ENCODE measurements at regions not wholly inside any gene's neighbourhood (a gene's known extent, or its start where the extent isn't known, plus 50 kb on each side); places are given as distances from the start of the nearest gene placed in this dataset.
"Not testable (repeated sequence)": the region's sequence is repeated elsewhere in the genome, so short reads cannot be mapped to it uniquely, and the experiment has no call there.

DNA sequence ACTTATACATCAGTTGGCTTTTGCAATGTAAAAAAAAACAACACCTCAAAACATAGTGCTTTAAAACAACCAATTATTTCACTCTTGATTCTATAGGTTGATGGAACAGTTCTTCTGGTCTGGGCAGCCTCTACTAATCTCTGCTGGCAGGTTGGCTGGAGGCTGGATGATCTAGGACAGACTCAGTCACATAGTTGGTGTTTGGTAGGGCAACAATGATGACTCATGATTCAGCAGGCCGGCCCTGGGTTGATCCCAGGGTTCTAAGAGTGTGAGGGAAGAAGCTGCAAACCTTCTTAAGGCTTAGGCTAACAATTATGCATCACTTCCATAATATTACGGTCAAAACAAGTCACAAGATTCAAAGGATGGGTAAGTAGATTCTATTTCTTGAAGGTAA lies 558.2 kb downstream of the ZNF674 start:
- H3K27ac ChIP-seq: no peak overlapping the region
- H3K27me3 ChIP-seq: no peaks in the 10 kb centered on the region
- intact Hi-C loops (cut with DNase I; ENCODE audit: low total_unique reads) (no loop called here), in situ Hi-C loops (cut with MboI; ENCODE audit: low pct_ligation_motif_present in 1 of 4, low pct_unique_long_range_greater_than_20kb in 1 of 4, low sequenced_read_pairs in 3 of 4) (no loop called here)
- 68 to 88% methylated on average over 1 to 2 of the region's 2 CpGs for WGBS, 2 donors (ENCODE audit: low coverage in 1 of 2)
- no peaks in the 10 kb centered on the region for H3K9me3 ChIP-seq
- DNase-seq: no peak
- TF ChIP-seq POLR2AphosphoS5 (IDR thresholded peaks at IDR 0.05): no peak
- TF ChIP-seq POLR2A (IDR thresholded peaks at IDR 0.05): no peak
- TF ChIP-seq, protein P1, sequence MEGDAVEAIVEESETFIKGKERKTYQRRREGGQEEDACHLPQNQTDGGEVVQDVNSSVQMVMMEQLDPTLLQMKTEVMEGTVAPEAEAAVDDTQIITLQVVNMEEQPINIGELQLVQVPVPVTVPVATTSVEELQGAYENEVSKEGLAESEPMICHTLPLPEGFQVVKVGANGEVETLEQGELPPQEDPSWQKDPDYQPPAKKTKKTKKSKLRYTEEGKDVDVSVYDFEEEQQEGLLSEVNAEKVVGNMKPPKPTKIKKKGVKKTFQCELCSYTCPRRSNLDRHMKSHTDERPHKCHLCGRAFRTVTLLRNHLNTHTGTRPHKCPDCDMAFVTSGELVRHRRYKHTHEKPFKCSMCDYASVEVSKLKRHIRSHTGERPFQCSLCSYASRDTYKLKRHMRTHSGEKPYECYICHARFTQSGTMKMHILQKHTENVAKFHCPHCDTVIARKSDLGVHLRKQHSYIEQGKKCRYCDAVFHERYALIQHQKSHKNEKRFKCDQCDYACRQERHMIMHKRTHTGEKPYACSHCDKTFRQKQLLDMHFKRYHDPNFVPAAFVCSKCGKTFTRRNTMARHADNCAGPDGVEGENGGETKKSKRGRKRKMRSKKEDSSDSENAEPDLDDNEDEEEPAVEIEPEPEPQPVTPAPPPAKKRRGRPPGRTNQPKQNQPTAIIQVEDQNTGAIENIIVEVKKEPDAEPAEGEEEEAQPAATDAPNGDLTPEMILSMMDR (IDR thresholded peaks at IDR 0.05): no peak
- no peak for TF ChIP-seq EP300 (IDR thresholded peaks at IDR 0.05; ENCODE audit: low read depth)
- no peaks in the 10 kb centered on the region for H3K36me3 ChIP-seq
- no peaks in the 10 kb centered on the region for H3K4me1 ChIP-seq
- no peak overlapping the region for H3K4me3 ChIP-seq

DNA sequence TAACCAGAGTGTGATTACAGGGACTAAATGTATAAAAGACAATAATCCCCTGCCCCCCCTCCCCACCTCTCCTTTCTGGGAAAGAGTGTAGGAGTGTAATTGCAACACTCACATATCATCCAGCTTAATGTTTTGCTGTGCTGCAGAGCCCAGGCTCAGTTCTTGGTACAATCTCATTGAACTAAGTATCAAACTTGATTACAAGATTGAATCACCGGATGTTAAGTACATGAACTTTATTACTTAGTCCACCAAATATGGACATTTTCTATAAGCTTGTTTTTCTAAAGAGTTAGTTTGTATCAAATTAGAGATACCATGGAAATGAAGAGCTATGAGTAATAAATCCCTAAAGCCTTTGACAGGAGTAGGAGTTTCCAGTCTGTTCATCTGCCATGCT lies 559.1 kb downstream of the ZNF674 start:
- H3K27me3 ChIP-seq: no peaks in the 10 kb centered on the region
- H3K4me3 ChIP-seq: no peak overlapping the region
- H3K36me3 ChIP-seq: no peaks in the 10 kb centered on the region
- in situ Hi-C loops (cut with MboI; ENCODE audit: low pct_ligation_motif_present in 1 of 4, low pct_unique_long_range_greater_than_20kb in 1 of 4, low sequenced_read_pairs in 3 of 4) (no loop called here), intact Hi-C loops (cut with DNase I; ENCODE audit: low total_unique reads) (no loop called here)
- H3K4me1 ChIP-seq: no peaks in the 10 kb centered on the region
- no peak for DNase-seq
- WGBS, 2 donors (ENCODE audit: low coverage in 1 of 2): 91% methylated on average over 1 of the region's 1 CpG; no CpG with 5 or more reads in 1 of the 2 donors
- TF ChIP-seq EP300 (IDR thresholded peaks at IDR 0.05; ENCODE audit: low read depth) (no peak), POLR2AphosphoS5 (IDR thresholded peaks at IDR 0.05) (no peak), POLR2A (IDR thresholded peaks at IDR 0.05) (no peak)
- TF ChIP-seq, protein P1 (IDR thresholded peaks at IDR 0.05): no peak
- H3K9me3 ChIP-seq: no peaks in the 10 kb centered on the region
- no peak overlapping the region for H3K27ac ChIP-seq

DNA sequence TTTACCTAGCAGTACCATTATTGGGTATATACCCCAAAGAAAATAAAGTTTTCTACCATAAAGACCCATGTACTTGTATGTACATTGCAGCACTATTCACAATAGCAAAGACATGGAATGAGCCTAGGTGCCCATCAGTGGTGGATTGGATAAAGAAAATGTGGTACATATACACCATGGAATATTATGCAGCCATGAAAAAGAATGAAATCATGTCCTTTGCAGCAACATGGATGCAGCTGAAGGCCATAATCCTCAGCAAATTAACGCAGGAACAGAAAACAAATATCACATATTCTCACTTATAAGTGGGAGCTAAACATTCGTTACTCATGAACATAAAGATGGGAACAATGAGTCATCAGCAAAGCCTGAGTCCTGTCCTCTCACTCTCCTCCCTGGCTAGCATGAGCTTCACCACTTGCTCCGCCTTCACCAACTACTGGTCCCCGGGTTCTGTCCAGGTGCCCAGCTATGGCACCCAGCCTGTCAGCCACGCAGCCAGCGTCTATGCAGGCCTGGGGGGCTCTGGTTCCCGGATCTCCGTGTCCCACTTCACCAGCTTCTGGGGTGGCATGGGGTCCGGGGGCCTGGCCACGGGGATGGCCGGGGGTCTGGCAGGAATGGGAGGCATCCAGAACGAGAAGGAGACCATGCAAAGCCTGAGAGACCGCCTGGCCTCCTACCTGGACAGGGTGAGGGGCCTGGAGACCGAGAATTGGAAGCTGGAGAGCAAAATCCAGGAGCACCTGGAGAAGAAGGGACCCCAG lies 562.1 kb downstream of the ZNF674 start:
- H3K27me3 ChIP-seq; H3K27ac ChIP-seq; DNase-seq; H3K36me3 ChIP-seq; intact Hi-C loops (cut with DNase I; ENCODE audit: low total_unique reads); H3K9me3 ChIP-seq; H3K4me3 ChIP-seq; H3K4me1 ChIP-seq; in situ Hi-C loops (cut with MboI; ENCODE audit: low pct_ligation_motif_present in 1 of 4, low pct_unique_long_range_greater_than_20kb in 1 of 4, low sequenced_read_pairs in 3 of 4): not testable (repeated sequence)
- 60 to 80% methylated on average over 1 to 14 of the region's 14 CpGs for WGBS, 2 donors (ENCODE audit: low coverage in 1 of 2)

DNA sequence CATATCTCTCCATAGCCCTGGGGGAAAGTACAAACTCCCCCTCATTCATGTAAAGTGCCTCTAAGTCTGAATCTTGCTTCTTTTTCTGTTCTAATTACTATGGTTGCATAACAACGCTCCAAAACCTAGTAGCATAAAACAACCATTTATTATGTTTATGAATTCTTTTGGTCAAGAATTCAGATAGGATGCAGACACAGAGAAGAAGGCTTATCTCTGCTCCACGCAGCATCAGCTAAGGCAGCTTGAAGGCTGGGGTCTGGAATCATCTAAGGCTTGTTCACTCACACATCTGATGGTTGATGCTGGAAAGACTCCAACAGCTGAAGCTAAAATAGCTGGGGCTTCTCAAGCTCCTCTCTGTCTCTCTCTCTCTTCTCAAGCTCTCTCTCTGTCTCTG lies 564.5 kb downstream of the ZNF674 start:
- in situ Hi-C loops (cut with MboI; ENCODE audit: low pct_ligation_motif_present in 1 of 4, low pct_unique_long_range_greater_than_20kb in 1 of 4, low sequenced_read_pairs in 3 of 4) (no loop called here), intact Hi-C loops (cut with DNase I; ENCODE audit: low total_unique reads) (no loop called here)
- DNase-seq: no peak
- H3K27ac ChIP-seq: no peak overlapping the region
- H3K4me1 ChIP-seq: no peaks in the 10 kb centered on the region
- no peaks in the 10 kb centered on the region for H3K36me3 ChIP-seq
- H3K9me3 ChIP-seq: no peaks in the 10 kb centered on the region
- H3K27me3 ChIP-seq: no peaks in the 10 kb centered on the region
- 47 to 83% methylated on average over 1 to 2 of the region's 2 CpGs for WGBS, 2 donors (ENCODE audit: low coverage in 1 of 2)
- no peak for TF ChIP-seq EP300 (IDR thresholded peaks at IDR 0.05; ENCODE audit: low read depth)
- TF ChIP-seq, protein P1 (IDR thresholded peaks at IDR 0.05): no peak
- no peak overlapping the region for H3K4me3 ChIP-seq

DNA sequence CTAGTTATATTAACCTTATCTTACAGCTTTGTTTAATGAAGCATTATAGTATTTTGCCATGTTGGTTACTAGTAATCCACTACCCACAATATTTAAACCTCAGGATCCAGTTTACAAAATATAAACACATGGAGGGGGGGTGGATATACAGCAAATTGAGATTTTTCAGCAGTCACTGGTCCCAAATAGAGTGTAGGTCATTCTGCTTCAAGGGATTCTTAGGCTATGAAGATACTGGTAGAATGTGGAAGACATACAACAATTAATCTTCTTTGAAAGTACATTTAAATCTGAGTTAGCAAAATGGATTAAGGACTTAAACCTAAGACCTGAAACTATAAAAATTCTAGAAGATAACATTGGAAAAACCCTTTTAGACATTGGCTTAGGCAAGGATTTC lies 569.6 kb downstream of the ZNF674 start:
- Histone ChIP-seq H3K36me3 (no peaks in the 10 kb centered on the region), H3K4me1 (no peaks in the 10 kb centered on the region), H3K9me3 (no peaks in the 10 kb centered on the region), H3K27me3 (no peaks in the 10 kb centered on the region), H3K4me3 (no peak overlapping the region), H3K27ac (no peak overlapping the region)
- intact Hi-C loops (cut with DNase I; ENCODE audit: low total_unique reads): no loop called here
- no peak for DNase-seq
- TF ChIP-seq, protein P1 (IDR thresholded peaks at IDR 0.05): no peak
- TF ChIP-seq POLR2AphosphoS5 (IDR thresholded peaks at IDR 0.05) (no peak), EP300 (IDR thresholded peaks at IDR 0.05; ENCODE audit: low read depth) (no peak), POLR2A (IDR thresholded peaks at IDR 0.05) (no peak)
- in situ Hi-C loops (cut with MboI; ENCODE audit: low pct_ligation_motif_present in 1 of 4, low pct_unique_long_range_greater_than_20kb in 1 of 4, low sequenced_read_pairs in 3 of 4): no loop called here

Data from transverse colon (tissue), 4 donors.